Mesothelial cell of epicardium (in vitro differentiated cells): ENCODE measurements at regions not wholly inside any gene's neighbourhood (a gene's known extent, or its start where the extent isn't known, plus 50 kb on each side); places are given as distances from the start of the nearest gene placed in this dataset.

Experiments used
- DNase-seq, 2 experiments: peaks; one replicate each; pipeline ENCODE4 v3.0.0; 2021; ENCODE audit warnings: low spot score in 2 of 2; ENCODE audit not compliant: unreplicated experiment in 2 of 2
- H3K27ac Mint-ChIP-seq: 2 replicates; pipeline ENCODE4 v1.8.0; 2021; ENCODE audit warnings: mixed read lengths
- H3K27me3 Mint-ChIP-seq: 2 replicates; pipeline ENCODE4 v1.8.0; 2021; ENCODE audit warnings: low read depth, mixed read lengths
- H3K36me3 Mint-ChIP-seq: 2 replicates; pipeline ENCODE4 v1.8.0; 2021; ENCODE audit warnings: mixed read lengths
- H3K4me1 Mint-ChIP-seq: 2 replicates; pipeline ENCODE4 v1.8.0; 2021; ENCODE audit warnings: mixed read lengths
- H3K4me3 Mint-ChIP-seq: 2 replicates; pipeline ENCODE4 v1.8.0; 2021; ENCODE audit warnings: mild to moderate bottlenecking, moderate library complexity, mixed read lengths
- H3K9me3 Mint-ChIP-seq: 2 replicates; pipeline ENCODE4 v1.8.0; 2021; ENCODE audit warnings: mixed read lengths
- CTCF ChIP-seq: fragments of 200-600 bp; sonication (generic); IDR thresholded peaks from one replicate; pipeline ENCODE4 v1.5.0; 2021; ENCODE audit warnings: antibody characterized with exemption; ENCODE audit not compliant: unreplicated experiment

GRCh38 chr4:13763707-13764106, 136.2 kb upstream of the BOD1L1 start:
- DNase-seq = no peak
- no peak overlapping the region for H3K27ac Mint-ChIP-seq
- no peaks in the 10 kb centered on the region for H3K4me1 Mint-ChIP-seq
- no peaks in the 10 kb centered on the region for H3K27me3 Mint-ChIP-seq
- peaks cover 47% of the 10 kb centered on the region for H3K9me3 Mint-ChIP-seq
- TF ChIP-seq CTCF = no peak
- H3K36me3 Mint-ChIP-seq = no peaks in the 10 kb centered on the region
- H3K4me3 Mint-ChIP-seq = no peak overlapping the region

- Mint-ChIP-seq H3K9me3 (peaks cover 49% of the 10 kb centered on the region), H3K4me3 (no peak overlapping the region), H3K27me3 (no peaks in the 10 kb centered on the region), H3K27ac (no peak overlapping the region), H3K36me3 (no peaks in the 10 kb centered on the region), H3K4me1 (no peaks in the 10 kb centered on the region)
- no peak for DNase-seq
- TF ChIP-seq CTCF = no peak
Observed at GRCh38 chr4:13765539-13765938, 138.0 kb upstream of the BOD1L1 start.

- no peaks in the 10 kb centered on the region for H3K36me3 Mint-ChIP-seq
- peaks cover 59% of the 10 kb centered on the region for H3K9me3 Mint-ChIP-seq
- no peaks in the 10 kb centered on the region for H3K27me3 Mint-ChIP-seq
- no peak overlapping the region for H3K27ac Mint-ChIP-seq
- H3K4me3 Mint-ChIP-seq = no peak overlapping the region
- H3K4me1 Mint-ChIP-seq = no peaks in the 10 kb centered on the region
- no peak for DNase-seq
- no peak for TF ChIP-seq CTCF
Observed at GRCh38 chr4:13766761-13767540, 139.4 kb upstream of the BOD1L1 start.

GRCh38 chr4:13777341-13777740, 149.8 kb upstream of the BOD1L1 start:
- Mint-ChIP-seq H3K4me3 (no peak overlapping the region), H3K36me3 (no peaks in the 10 kb centered on the region), H3K4me1 (no peaks in the 10 kb centered on the region), H3K27me3 (no peaks in the 10 kb centered on the region), H3K9me3 (peaks cover 34% of the 10 kb centered on the region), H3K27ac (no peak overlapping the region)
- no peak for DNase-seq
- TF ChIP-seq CTCF = no peak

- Mint-ChIP-seq H3K4me3 (no peak overlapping the region), H3K27ac (no peak overlapping the region), H3K9me3 (peaks cover 31% of the 10 kb centered on the region), H3K4me1 (no peaks in the 10 kb centered on the region), H3K36me3 (no peaks in the 10 kb centered on the region), H3K27me3 (no peaks in the 10 kb centered on the region)
- DNase-seq = no peak
- TF ChIP-seq CTCF = no peak
Observed at GRCh38 chr4:13778367-13778766, 150.8 kb upstream of the BOD1L1 start.
